ENCODE measurements at regions not wholly inside any gene's neighbourhood (a gene's known extent, or its start where the extent isn't known, plus 50 kb on each side); places are given as distances from the start of the nearest gene placed in this dataset.
"Not testable (repeated sequence)": the region's sequence is repeated elsewhere in the genome, so short reads cannot be mapped to it uniquely, and the experiment has no call there.

DNA sequence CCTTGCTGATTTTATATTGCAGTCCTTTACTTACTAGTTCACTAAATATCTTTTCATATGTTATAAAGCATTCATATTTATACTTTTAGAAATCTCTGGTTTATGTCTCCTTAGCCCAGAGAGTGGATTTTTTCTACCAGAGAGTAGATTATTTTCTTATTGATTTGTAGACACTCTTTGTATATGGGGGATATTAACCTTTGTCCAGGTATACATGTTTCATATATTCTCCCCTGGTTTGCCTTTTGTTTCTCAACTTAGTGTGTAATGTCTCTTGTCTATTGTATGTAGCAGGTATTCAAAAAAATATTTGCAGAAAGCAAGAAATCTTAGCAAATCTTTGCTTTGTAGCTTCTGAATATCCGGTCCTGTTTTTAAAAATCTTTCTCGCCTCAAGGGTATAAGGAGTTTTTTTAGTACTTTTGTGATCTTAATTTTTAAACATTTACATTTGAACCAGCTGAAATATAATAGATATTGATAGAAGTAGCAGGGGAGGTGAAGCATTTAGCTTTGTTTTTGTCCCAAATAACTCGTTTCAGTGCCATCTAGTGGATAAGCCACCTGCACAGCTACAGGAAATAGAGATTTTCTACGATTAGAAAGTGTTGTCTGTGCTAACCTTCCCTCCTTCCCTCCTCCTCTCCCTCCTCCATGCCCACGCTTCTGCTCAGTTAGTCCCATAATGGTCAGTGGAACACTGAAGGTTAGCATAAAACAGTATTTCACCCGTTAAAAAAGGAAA, 97.0 kb downstream of the PHETA1 start:
- no peak for DNase-seq (ENCODE audit: low read depth)

DNA sequence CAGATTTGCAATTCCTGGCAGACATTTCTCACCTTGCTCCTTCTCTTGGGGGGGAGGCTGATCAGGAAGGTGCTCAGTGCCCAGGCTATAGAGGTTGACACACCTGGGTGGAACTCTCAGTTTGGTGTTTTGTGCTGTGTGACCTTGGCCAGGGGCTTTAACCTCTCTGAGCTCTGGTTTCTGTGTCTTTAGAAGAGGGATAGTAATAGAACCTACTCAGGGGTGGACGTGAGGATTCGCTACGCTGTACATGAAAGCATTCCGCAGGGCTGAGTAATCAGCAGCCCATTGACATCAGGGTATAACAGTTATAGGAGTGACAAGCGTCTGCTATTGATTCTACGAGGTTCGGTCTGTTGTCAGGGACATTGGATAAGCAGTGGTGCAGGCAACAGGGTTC, 98.1 kb downstream of the PHETA1 start:
- DNase-seq (ENCODE audit: low read depth), result no peak

- DNase-seq (ENCODE audit: low read depth), result no peak
These were observed 98.7 kb downstream of the PHETA1 start for GRCh38 chr12:111270239-111270638.

DNA sequence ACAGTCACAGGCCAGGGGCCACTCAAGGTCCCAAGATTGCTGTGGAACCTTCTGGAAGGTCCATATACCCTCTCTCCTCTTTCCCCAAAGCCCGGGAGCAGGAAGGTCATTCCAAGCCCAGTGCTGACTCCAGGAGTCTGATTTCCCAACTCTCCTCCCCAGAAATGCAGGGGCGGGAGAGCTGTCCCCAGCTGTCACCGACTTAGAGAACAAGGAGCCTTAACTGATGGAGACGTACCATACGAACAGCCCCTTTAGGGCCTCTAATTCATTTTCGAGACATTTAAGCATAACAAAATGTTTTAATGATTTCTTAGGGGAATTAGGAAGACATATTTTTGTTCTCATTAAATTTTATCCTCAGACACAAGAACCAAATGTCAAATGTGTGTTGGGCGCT, 99.2 kb downstream of the PHETA1 start:
- no peak for DNase-seq (ENCODE audit: low read depth)

GRCh38 chr12:111268738-111269572, 99.9 kb downstream of the PHETA1 start:
- DNase-seq (ENCODE audit: low read depth), result peak; percentile 5

GRCh38 chr12:111267144-111267543, 101.8 kb downstream of the PHETA1 start:
- no peak for DNase-seq (ENCODE audit: low read depth)

DNA sequence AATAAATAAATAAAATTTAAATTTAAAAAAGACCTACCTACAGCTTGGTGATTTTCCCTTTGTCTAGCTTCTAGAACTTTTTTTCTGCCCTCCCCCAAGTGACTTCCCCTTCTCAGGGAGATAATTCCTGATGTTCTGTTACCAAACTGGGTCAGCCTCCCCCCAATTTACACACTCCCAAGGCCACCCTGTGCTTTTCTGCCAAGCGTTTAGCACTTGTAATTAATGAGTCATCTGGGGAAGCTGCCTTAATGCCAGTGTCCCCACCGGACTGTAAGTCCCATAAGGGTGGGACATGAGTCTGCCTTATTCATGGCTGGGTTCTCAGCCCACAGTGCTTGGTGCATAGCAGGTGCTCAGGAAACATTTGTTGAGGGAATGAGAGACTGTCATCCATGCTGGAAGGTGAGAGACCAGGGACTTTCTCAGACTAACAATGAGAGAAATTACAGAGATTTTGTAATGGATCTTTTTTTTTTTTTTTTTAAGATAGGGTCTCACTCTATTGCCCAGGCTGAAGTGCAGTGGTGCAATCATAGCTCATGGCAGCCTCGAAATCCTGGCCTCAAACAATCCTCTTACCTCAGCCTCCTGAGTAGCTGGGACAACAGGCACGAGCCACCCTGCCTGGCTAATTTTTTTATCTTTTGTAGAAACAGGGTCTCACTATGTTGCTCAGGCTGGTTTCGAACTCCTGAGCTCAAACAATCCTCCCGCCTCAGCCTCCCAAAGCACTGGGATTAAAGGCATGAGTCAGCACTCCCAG, 106.8 kb downstream of the PHETA1 start:
- no peak for DNase-seq (ENCODE audit: low read depth)

GRCh38 chr12:111260732-111261131, 108.2 kb downstream of the PHETA1 start:
- no peak for DNase-seq (ENCODE audit: low read depth)

- DNase-seq (ENCODE audit: low read depth), result no peak
These were observed 109.7 kb downstream of the PHETA1 start for GRCh38 chr12:111259231-111259630.

- not testable (repeated sequence) for DNase-seq (ENCODE audit: low read depth)
These were observed 110.8 kb downstream of the PHETA1 start for GRCh38 chr12:111258081-111258480.

GRCh38 chr12:111257435-111257902, 111.4 kb downstream of the PHETA1 start:
- no peak for DNase-seq (ENCODE audit: low read depth)

DNA sequence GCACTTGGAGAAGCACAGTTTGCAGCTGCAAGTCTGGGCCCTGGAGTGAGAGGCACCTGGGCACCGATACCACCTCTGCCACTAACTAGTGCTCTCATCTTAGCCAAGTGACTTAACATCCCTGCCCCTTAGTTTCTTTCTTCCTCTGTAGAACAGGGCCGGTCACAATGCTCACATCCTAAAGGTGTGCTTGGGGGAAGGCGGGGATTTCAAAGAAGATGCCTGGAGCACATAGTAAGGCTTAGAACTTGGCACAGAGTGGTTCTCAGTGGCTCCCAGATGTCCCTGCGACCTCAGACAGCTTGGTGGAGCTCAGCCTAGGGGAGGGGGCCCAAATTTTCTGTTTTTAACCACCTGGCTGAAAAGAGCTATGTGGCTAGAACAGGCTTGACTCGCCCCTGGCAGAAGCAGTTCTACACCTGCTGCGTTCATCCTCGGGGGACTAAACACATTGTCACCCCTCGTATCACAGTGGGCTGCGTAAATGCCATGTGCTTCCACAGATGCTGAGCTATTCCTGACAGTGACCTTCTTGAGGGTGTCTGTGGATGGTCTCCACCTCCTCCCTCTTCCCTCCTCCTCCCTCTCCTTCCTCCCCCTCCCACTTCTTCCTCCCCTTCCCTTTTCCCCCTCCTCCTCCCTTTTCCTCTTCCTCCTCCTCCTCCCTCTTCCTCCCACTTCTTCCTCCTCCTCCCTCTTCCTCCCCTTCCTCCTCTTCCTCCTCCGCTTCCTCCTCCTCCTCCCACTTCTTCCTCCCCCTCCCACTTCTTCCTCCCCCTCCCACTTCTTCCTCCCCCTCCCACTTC, 112.1 kb downstream of the PHETA1 start:
- no peak for DNase-seq (ENCODE audit: low read depth)

- DNase-seq (ENCODE audit: low read depth), result no peak
These were observed 113.6 kb downstream of the PHETA1 start for GRCh38 chr12:111255261-111255660.

GRCh38 chr12:111254106-111254505, 114.8 kb downstream of the PHETA1 start:
- DNase-seq (ENCODE audit: low read depth), result no peak

DNA sequence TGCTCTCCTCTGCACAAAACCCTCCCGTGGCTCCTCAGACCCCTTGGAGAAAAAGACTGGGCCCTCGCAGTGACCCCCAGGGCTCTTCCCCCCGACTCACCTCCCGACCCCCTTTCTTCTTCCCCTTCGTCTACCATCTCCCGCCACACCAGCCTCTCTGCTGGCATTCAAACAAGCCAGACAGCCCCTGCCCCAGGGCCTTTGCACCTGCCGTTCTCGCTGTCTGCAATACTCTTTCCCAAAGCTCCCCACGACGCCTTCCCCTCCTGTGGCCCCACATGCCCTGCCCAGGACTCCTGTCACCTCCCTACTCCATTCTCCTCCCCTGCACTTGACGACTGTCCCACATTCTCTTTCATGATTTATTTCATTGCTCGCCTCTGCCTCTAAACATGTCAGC, 115.7 kb downstream of the PHETA1 start:
- no peak for DNase-seq (ENCODE audit: low read depth)

GRCh38 chr12:111251787-111252186, 117.1 kb downstream of the PHETA1 start:
- no peak for DNase-seq (ENCODE audit: low read depth)

- DNase-seq (ENCODE audit: low read depth), result no peak
These were observed 117.7 kb downstream of the PHETA1 start for GRCh38 chr12:111251058-111251730.

- DNase-seq (ENCODE audit: low read depth), result no peak
These were observed 118.5 kb downstream of the PHETA1 start for GRCh38 chr12:111250251-111250881.

GRCh38 chr12:111249757-111250156, 119.1 kb downstream of the PHETA1 start:
- no peak for DNase-seq (ENCODE audit: low read depth)

GRCh38 chr12:111249018-111249370, 119.9 kb downstream of the PHETA1 start:
- no peak for DNase-seq (ENCODE audit: low read depth)

Data from activated T-cell treated with anti-CD3 and anti-CD28 coated beads for 48 hours (primary cell).